ENCODE measurements at regions not wholly inside any gene's neighbourhood (a gene's known extent, or its start where the extent isn't known, plus 50 kb on each side); places are given as distances from the start of the nearest gene placed in this dataset.

DNA sequence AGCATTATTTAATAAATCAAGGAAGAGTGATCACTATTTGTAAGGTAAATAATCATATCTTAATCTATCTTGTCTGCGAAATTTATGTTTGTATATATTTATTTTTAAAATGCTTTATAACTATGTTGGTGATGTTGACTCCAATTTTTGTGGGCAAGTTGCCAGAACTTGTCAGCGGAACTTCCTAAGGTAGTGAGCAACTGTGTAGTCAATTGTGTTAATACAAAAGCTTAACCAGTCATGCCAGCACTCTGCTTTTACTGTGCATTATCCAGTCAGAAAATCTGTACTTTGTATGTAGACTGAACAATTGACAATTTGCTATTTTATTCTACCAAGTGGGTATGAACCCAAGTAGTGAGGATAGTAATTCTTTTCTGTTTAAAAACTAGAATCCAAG lies 61.9 kb upstream of the RND3 start:
- DNase-seq (ENCODE audit: low read depth, low spot score) = peak; percentile 39

GRCh38 chr2:150548527-150548926 lies 61.1 kb upstream of the RND3 start:
- DNase-seq (ENCODE audit: low read depth, low spot score) = no peak

GRCh38 chr2:150545916-150546315 lies 58.4 kb upstream of the RND3 start:
- DNase-seq (ENCODE audit: low read depth, low spot score) = no peak

DNA sequence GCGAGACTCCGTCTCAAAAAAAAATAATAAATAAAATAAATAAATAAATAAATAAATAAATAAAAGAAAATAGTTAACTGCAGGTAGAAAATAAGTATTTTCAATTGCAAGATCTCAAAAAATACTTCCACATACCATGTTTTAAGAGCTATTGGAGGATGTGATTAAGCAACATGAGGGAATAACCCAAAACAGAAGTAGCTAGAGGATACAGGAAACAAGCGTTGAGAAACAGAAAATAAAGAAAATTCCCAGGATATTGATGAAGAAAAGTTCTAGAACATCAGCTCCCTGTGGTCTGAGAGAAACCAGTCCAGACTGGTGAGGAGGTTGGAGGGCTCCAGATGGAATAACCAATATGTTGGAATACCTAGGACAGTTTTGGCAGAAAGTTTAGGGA lies 57.3 kb upstream of the RND3 start:
- no peak for DNase-seq (ENCODE audit: low read depth, low spot score)

- no peak for DNase-seq (ENCODE audit: low read depth, low spot score)
Measured at GRCh38 chr2:150542692-150543091, 55.2 kb upstream of the RND3 start.

DNA sequence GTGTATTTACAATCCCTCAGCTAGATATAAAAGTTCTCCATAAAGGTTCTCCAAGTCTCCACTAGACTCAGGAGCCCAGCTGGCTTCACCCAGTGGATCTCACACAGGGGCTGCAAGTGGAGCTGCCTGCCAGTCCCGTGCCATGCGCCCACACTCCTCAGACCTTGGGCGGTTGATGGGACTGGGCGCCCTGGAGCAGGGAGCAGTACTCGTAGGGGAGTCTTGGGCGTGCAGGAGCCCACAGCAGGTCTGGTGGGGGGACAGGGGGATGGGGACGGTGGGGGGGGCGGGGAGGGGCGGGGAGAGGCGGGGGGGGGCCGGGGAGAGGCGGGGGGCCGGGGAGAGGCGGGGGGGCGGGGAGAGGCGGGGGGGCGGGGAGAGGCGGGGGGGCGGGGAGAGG lies 54.7 kb upstream of the RND3 start:
- DNase-seq (ENCODE audit: low read depth, low spot score) = no peak

DNA sequence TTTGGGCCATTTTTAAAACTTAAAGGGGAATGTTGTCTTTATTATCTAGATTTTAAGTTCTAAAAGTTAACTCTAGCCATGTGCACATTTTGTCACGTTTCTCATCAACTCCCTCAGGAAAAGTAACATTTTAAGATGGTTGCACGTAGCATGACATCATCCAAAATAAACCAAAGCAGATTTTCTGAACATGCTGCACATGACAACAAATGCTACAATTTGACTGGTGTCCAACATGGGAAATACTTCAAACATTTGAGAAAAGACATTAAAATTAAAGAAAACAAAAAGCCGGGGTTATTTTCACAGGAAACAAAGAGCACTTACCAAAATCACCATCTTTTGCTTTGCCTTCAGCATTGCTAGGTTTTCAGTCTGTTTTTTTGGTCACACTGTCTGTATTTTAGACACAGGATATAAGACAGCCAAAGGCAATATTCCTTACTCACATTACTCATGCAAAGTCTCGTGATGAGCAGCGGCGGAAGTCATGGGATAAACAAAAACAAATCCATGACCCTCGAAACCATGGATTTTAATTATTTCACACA lies 51.3 kb upstream of the RND3 start:
- no peak for DNase-seq (ENCODE audit: low read depth, low spot score)
